Kidney epithelial cell (primary cell): ENCODE measurements at regions not wholly inside any gene's neighbourhood (a gene's known extent, or its start where the extent isn't known, plus 50 kb on each side); places are given as distances from the start of the nearest gene placed in this dataset.

Experiments used
- DNase-seq: peaks from one replicate; pipeline ENCODE4 v3.0.0-alpha.2; 2010; ENCODE audit warnings: low read depth
- H3K27me3 ChIP-seq: 2 replicates; pipeline ENCODE4 v1.6.0; 2011; ENCODE audit warnings: low read length; ENCODE audit not compliant: control insufficient read depth, insufficient read depth
- H3K36me3 ChIP-seq: 2 replicates; pipeline ENCODE4 v1.5.1; 2011; ENCODE audit warnings: low read length; ENCODE audit not compliant: control insufficient read depth, insufficient read depth
- H3K4me3 ChIP-seq: 2 replicates; pipeline ENCODE4 v1.5.1; 2011; ENCODE audit warnings: low read depth, mild to moderate bottlenecking, control low read depth, low read length
- TF ChIP-seq, protein P1 (sequence below): IDR thresholded peaks from 2 replicates; pipeline ENCODE4 v1.5.1; 2011; ENCODE audit warnings: mild to moderate bottlenecking, moderate library complexity, low read length, control low read depth, inconsistent platforms; ENCODE audit not compliant: insufficient read depth, poor library complexity, severe bottlenecking

DNA sequence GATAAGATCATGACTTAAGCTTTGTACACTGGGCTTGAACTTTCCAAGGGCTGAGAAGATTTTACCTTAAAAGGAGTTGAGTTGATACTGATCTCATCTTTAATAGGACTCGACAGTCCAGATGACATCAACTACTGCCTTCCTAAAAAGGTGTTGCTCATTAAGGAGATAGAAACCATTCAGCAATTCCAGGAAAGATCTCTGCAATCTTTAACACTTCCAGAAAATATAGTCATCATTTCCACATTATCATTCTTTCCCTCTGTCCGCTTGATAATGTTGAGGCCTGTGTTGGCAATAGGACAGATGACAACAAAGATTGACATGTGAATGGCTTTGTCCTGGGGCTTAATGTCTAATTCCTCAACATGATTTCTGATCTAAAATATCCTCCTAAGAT is 145.4 kb upstream of the C1orf21 start:
- Histone ChIP-seq H3K4me3 (no peak overlapping the region), H3K27me3 (no peaks in the 10 kb centered on the region), H3K36me3 (no peaks in the 10 kb centered on the region)
- DNase-seq: no peak
- TF ChIP-seq, protein P1, sequence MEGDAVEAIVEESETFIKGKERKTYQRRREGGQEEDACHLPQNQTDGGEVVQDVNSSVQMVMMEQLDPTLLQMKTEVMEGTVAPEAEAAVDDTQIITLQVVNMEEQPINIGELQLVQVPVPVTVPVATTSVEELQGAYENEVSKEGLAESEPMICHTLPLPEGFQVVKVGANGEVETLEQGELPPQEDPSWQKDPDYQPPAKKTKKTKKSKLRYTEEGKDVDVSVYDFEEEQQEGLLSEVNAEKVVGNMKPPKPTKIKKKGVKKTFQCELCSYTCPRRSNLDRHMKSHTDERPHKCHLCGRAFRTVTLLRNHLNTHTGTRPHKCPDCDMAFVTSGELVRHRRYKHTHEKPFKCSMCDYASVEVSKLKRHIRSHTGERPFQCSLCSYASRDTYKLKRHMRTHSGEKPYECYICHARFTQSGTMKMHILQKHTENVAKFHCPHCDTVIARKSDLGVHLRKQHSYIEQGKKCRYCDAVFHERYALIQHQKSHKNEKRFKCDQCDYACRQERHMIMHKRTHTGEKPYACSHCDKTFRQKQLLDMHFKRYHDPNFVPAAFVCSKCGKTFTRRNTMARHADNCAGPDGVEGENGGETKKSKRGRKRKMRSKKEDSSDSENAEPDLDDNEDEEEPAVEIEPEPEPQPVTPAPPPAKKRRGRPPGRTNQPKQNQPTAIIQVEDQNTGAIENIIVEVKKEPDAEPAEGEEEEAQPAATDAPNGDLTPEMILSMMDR: no peak

DNA sequence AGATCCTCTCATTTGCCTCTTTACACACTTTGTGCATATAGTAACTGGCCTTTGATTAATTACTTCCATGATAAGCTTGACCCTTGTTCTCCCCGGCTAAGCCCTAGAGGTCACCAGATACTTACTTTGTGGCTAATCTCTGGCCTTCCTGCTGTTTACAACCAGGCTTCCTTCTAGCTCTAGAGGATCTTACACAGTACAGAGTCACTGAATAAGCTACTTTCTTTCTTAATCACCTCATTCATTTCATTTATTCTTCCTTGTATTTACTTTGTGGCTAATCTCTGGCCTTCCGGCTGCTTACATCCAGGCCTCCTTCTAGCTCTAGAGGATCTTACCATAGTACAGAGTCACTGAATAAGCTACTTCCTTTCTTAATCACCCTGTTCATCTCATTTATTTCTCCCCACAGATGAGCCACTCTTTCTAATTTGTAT is 144.3 kb upstream of the C1orf21 start:
- no peak for DNase-seq
- Histone ChIP-seq H3K27me3 (no peaks in the 10 kb centered on the region), H3K4me3 (no peak overlapping the region), H3K36me3 (no peaks in the 10 kb centered on the region)
- TF ChIP-seq, protein P1: no peak

DNA sequence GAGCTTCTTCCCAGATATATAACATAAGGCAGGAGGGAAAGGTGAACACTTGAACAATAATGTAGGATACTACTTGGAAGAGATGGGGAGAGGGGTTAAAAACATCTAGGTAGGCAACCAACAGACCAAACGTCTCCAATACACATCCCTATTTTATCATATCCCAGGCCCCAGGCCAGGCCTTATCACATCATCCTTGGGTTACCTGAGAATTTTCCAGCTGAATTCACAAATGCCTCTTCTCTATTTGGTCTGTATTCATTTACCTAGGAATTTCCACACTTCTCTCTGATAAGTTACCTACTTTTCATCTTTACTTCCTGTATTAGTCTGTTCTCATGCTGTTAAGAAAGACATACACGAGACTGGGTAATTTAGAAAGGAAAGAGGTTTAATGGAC is 141.9 kb upstream of the C1orf21 start:
- Histone ChIP-seq H3K36me3 (no peaks in the 10 kb centered on the region), H3K4me3 (no peak overlapping the region), H3K27me3 (no peaks in the 10 kb centered on the region)
- TF ChIP-seq, protein P1: no peak
- no peak for DNase-seq

DNA sequence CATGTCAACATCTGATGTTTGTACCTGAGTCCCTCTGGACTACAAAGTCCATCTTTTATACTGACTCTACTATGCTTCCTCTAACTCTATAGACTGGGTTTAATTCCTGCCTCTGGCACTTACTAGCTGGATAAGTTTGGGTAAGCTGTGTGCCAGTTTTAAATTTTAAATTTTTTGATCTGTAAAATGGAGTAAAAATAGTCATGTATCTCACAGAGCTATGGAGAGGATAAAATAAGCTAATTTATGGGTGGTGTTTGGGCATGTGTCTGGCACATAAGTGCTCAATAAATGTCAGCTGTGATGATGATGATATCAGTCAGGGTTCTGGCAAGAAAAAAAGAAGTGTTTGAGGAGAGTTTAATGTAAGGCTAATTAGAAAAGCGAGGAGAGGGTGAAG is 139.2 kb upstream of the C1orf21 start:
- H3K27me3 ChIP-seq: no peaks in the 10 kb centered on the region
- no peak for DNase-seq
- TF ChIP-seq, protein P1: no peak
- no peaks in the 10 kb centered on the region for H3K36me3 ChIP-seq
- no peak overlapping the region for H3K4me3 ChIP-seq

DNA sequence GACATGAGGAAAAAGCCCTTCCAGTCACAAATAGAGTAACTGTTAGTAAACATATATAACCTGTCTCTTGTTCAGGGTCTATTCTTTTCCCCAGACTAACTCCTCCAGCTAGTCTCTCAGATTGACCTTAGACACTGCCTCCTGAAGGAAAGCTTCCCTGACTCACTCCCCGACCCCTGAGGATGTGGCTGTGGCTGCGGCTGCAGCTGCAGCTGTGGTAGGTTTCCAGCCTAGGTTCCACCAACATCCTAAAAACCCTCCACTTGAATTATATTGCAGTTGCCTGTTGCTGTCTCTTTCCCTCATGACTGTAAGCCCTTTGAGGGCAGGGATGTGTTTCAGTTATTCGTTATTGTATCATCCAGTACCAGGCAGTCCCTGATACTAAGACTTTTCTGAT is 132.9 kb upstream of the C1orf21 start:
- no peak for DNase-seq
- H3K27me3 ChIP-seq: no peaks in the 10 kb centered on the region
- H3K4me3 ChIP-seq: no peak overlapping the region
- TF ChIP-seq, protein P1: no peak
- no peaks in the 10 kb centered on the region for H3K36me3 ChIP-seq

DNA sequence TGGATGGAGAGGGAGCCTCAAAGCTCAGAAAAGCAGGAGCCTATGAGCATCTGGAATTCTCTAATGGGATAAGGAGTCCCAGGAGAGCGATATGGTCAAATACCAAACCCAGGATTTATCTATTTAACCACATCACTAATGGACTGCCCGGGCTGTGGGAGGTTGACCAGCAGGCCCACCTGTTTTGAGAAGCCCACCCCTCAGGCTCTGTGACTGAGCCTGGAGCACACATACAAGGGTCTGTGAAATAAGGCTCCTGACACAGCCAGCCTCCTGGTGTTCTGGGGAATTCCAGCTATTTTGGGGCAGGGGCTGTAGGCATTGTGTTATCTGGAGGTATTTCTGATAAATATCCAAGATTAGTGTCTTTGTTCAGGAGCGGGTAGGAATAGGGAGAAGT is 132.0 kb upstream of the C1orf21 start:
- Histone ChIP-seq H3K4me3 (no peak overlapping the region), H3K36me3 (no peaks in the 10 kb centered on the region), H3K27me3 (no peaks in the 10 kb centered on the region)
- TF ChIP-seq, protein P1: no peak
- no peak for DNase-seq
